Hematopoietic multipotent progenitor cell treated with erythropoietin and hydrocortisone succinate and interleukin-3 and kit ligand, for 15 days (in vitro differentiated cells): ENCODE measurements at regions not wholly inside any gene's neighbourhood (a gene's known extent, or its start where the extent isn't known, plus 50 kb on each side); places are given as distances from the start of the nearest gene placed in this dataset.
"Not testable (repeated sequence)": the region's sequence is repeated elsewhere in the genome, so short reads cannot be mapped to it uniquely, and the experiment has no call there.

Experiments used
- DNase-seq: peaks from one replicate; pipeline ENCODE4 v3.0.0-alpha.2; 2015; ENCODE audit warnings: low spot score

- no peak for DNase-seq
Measured at GRCh38 chr10:101280511-101280910, 51.2 kb upstream of the LBX1 start.

GRCh38 chr10:101280921-101281320 is 51.7 kb upstream of the LBX1 start:
- DNase-seq, result not testable (repeated sequence)

GRCh38 chr10:101282947-101283346 is 53.7 kb upstream of the LBX1 start:
- DNase-seq, result no peak

DNA sequence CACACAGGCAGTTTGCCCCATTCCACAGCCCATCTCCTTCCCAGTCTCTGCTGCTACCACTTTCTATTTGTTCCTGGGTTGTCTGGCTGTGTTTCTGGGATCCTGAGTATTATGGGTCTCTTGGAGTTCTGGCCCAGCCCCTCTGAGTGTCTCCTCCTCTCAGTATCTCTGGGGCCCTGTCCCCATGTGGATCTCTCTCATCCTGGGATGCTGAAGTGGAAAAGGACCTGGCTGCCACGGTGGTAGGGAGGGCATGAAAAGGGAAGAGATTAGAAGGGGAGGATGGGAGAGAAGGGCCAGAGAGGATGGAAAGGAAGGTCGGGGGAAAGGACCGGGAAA is 54.5 kb upstream of the LBX1 start:
- DNase-seq, result no peak

- no peak for DNase-seq
Measured at GRCh38 chr10:101284101-101284743, 55.0 kb upstream of the LBX1 start.

DNA sequence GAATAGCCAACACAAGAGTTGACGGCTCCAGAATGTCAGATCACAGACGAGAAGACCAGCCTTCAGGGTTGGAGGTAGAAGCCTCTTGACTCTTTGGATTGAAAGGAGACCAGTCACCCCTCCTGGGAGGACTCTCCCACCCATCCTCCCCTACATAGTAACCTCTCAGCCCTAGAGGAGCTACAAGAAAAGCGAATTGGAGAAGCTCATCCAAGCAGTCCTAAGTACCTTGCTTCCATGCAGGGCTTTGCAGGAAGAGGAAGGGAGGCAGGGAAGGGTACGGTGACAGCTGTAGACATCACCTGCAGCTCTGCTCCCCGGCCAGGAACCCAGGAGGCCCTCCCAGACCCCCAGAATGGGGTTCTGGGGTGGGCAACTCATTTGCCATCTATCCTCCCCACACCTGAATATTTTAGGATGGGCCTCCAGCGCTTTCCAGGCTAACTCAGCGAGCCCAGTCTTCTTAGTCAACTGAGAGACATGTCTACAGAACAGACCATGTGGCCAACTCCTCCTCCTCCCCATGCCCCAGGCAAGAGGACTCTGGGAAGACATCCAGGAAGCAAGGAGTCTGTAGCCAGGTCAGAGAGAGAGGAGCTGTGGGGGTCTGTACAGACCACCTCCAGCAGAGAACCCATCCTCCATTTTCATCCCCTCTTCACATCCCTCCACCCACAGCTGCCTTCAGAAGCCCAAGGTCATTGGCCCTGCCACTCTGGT is 55.6 kb upstream of the LBX1 start:
- DNase-seq, result no peak

GRCh38 chr10:101285519-101286070 is 56.3 kb upstream of the LBX1 start:
- no peak for DNase-seq

DNA sequence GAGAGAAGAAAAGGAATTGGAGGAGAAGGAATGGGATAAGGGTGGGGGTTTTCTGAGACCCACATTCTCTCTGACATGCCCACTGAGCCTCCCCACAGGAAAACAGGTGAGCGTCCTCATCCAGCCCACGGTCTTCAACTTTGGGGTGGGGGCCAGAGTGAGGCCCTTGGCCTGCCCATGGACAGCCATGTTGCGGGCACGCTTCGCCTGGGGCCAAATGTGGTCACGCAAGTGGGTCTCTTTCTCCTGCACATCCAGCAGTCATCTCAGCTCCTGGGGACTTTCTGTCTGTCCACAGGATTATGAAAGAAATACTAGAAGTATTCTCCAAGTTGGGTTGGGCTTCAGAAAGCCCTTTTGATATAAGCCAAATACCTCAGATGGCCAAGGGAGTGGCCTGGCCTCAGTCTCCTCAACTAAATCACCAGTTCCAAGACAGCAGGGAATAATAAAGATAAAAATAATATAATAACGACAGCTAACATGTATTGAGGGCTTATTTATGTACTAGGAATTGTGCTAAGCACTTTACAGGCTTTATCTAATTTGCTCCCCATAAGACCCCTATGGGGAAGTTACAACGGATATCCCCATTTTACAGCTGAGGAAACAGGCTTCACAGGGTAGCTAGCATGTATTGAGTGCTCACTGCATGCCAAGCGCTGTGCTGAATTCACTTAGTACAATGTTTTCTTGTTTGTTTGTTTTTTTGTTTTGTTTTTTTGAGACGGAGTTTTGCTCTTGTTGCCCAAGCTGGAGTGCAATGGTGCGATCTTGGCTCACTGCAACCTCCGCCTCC is 57.2 kb upstream of the LBX1 start:
- DNase-seq, result no peak

DNA sequence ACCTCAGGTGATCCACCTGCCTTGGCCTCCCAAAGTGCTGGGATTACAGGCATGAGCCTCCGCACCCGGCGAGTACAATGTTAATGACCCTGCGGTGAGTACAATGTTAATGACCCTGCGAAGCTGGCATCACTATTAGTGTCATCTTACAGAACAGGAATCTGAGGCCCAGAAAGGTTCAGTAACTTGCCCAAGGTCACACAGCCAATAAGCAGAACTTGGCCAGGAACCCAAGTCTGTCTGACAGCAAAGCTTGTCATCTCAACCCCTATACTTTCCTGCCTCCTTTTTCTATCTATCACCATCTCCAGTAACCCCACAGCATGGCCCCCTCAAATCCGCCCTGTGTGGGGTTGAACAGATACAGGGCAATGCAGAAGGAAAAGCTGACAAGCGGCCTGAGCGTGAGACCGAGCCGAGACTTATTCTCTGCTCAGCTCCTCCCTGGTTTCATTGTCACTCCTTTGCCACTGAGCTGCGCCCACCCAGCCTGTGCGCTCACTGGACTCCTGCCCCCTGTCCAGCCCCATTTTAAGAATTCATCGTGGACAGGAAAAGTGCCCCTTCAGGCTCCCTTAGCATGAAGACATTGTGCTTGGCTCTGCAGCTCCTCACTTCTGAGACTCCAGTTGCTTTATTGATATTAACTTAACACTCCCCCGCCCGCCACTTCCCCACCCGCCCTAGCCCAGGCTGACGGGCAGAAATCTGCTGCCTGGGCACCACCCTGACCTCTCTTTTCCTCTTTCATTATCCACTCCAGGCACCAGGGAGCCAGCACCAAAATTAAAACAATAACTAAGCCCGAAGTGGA is 58.1 kb upstream of the LBX1 start:
- no peak for DNase-seq

DNA sequence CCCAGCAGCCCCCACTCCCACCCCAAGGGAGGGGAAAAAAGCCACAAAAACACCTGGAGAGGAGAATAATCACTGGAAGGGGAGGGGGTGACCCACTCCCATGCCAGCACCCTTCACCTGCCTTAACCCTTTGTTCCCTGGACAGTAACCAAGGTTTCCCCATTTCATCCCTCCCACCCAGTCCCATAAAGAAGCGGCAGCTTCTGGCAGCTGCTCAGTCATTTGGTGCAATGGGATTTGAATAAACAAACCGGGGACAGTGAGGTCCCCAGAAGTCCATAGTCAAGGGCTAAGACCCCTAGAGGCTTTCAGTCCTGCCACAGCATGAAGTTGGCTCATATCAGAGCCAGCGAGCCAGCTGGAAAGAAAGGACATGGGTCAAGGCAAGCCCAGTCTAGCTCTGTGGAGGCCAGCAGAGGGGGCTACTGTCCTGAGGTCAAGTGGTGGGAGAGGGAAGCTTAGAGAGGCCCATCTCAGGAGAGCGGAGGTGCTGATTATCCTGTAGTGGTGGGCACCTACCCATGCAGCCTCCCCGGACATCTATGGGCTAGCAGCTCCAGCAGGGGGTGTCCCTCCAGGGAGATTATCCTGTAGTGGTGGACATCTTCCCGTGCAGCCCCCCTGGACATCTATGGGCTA is 58.9 kb upstream of the LBX1 start:
- no peak for DNase-seq

GRCh38 chr10:101289541-101289940 is 60.3 kb upstream of the LBX1 start:
- no peak for DNase-seq

- no peak for DNase-seq
Measured at GRCh38 chr10:101290431-101290830, 61.2 kb upstream of the LBX1 start.

DNA sequence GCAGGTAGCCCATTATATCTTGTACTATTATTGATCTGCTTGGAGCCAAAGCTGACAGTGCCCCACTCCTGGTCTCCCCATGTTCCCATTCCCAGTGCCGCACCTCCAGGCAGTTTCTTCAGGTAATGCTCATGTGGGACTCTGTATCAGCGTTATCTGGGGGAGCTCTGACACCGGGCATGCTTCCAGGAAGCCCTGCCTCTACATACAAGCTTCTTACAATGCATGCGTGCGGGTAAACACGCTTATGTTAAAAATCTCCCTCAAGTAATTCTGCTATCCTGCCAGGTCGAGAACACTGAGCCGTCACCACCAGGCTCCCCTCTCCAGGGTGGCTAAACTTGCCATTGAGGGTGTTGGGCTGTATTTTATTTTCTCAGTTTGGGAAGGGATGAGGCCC is 61.6 kb upstream of the LBX1 start:
- no peak for DNase-seq

- DNase-seq, result peak; percentile 14
Measured at GRCh38 chr10:101291331-101292193, 62.3 kb upstream of the LBX1 start.

- no peak for DNase-seq
Measured at GRCh38 chr10:101292194-101293006, 61.6 kb upstream of the BTRC start.

GRCh38 chr10:101293007-101293723 is 60.8 kb upstream of the BTRC start:
- DNase-seq, result no peak

GRCh38 chr10:101294109-101294508 is 59.9 kb upstream of the BTRC start:
- DNase-seq, result no peak

- DNase-seq, result no peak
Measured at GRCh38 chr10:101295261-101295660, 58.7 kb upstream of the BTRC start.

GRCh38 chr10:101297901-101298486 is 56.0 kb upstream of the BTRC start:
- DNase-seq, result peak; percentile 64
